GM18505 (cell line): ENCODE measurements at regions not wholly inside any gene's neighbourhood (a gene's known extent, or its start where the extent isn't known, plus 50 kb on each side); places are given as distances from the start of the nearest gene placed in this dataset.
"Not testable (repeated sequence)": the region's sequence is repeated elsewhere in the genome, so short reads cannot be mapped to it uniquely, and the experiment has no call there.

ENCODE experiments used
- ATAC-seq: cut with Tn5 transposase; IDR thresholded peaks from one replicate; pipeline ENCODE4 v1.9.1; 2021; ENCODE audit not compliant: unreplicated experiment
- POLR2A ChIP-seq: IDR thresholded peaks from 4 replicates; pipeline ENCODE4 v1.6.1; 2011; ENCODE audit warnings: borderline replicate concordance; ENCODE audit not compliant: insufficient read depth, insufficient read length; ENCODE audit errors: extremely low read depth

DNA sequence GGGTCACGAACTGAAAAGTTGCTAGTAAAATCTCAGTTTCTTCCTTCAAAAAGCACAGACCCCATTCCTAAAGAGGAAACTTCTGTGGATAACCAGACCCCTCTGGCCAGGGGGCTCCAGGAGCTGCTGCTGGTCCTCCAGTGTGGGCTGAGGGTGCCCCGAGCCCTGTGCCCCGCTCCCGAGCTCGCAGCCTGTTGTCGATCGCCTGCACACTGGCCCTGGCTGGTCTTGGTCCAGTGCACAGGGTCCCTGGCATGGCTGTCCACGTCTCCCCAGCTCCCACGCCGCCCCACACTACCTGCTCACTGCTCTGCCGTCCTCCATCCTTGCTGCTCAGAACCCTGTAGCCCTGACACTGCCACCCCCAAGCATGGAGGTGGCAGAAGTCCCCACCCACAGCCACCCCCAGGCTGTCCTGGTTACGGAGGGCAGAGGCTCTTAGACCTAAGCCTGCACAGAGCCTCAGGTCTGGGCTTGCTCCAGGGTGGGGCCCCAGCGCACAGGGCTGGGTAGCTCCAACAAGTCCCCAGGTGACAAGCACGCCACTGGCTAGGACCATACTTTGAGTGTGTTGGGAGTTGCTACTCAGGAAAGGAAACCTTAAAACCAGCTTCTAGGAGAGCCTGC, 87.0 kb downstream of the PLXNA1 start:
- ATAC-seq, result no peak

GRCh38 chr3:127070776-127071175, 87.9 kb downstream of the PLXNA1 start:
- TF ChIP-seq POLR2A, result no peak
- no peak for ATAC-seq

More for the DNA sequence above, 87.0 kb downstream of the PLXNA1 start:
- no peak for TF ChIP-seq POLR2A

DNA sequence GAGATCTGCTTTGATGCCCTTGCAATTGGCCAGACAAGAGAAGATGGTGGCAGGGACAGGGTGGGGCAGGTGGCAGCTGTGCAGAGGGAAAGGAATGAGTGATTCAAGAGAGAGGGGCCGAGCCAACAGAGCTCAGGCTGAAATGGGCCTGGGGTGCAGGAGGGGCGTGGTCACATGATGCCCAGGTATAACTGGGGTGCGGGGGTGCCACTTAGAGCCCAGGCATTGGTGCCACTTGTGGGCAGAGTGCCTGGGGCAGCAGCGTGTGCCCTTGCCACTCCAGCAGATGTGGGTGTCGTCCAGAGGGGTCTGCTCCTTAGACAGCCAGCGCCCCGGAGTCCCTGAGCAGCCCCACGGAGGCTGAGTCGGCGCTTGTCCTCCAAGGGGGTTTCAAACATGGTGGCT, 88.7 kb downstream of the PLXNA1 start:
- no peak for ATAC-seq
- no peak for TF ChIP-seq POLR2A

- TF ChIP-seq POLR2A, result no peak
- ATAC-seq, result no peak
Observed at GRCh38 chr3:127072221-127072771, 89.4 kb downstream of the PLXNA1 start.

GRCh38 chr3:127072971-127073783, 90.3 kb downstream of the PLXNA1 start:
- no peak for TF ChIP-seq POLR2A
- ATAC-seq, result no peak

- ATAC-seq, result no peak
Observed at GRCh38 chr3:127073941-127074820, 91.3 kb downstream of the PLXNA1 start.

GRCh38 chr3:127074900-127075360, 92.0 kb downstream of the PLXNA1 start:
- no peak for TF ChIP-seq POLR2A
- ATAC-seq, result peak; percentile 93

More at GRCh38 chr3:127073941-127074820, 91.3 kb downstream of the PLXNA1 start:
- no peak for TF ChIP-seq POLR2A

GRCh38 chr3:127076166-127076992, 93.5 kb downstream of the PLXNA1 start:
- ATAC-seq, result not testable (repeated sequence)

DNA sequence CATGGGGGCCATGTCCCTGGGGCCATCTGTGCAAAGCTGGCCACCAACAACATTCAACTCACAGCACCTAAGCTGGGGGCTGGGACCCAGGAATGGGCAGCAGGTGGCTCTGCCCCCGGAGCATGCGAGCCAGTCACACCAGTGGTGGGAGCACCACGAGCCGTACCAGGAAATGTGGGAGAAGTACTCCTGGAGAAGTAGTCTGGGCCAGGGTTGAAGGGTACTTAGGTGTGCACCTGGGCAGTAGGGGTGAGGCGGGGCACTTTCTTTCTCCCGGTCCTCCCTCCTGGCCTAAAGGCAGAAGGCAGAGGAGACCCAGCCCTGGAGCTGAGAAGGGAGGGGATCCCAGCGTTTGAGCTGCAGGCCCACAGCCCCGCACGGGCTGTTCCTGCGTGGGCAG, 94.2 kb downstream of the PLXNA1 start:
- no peak for ATAC-seq
- TF ChIP-seq POLR2A, result no peak

DNA sequence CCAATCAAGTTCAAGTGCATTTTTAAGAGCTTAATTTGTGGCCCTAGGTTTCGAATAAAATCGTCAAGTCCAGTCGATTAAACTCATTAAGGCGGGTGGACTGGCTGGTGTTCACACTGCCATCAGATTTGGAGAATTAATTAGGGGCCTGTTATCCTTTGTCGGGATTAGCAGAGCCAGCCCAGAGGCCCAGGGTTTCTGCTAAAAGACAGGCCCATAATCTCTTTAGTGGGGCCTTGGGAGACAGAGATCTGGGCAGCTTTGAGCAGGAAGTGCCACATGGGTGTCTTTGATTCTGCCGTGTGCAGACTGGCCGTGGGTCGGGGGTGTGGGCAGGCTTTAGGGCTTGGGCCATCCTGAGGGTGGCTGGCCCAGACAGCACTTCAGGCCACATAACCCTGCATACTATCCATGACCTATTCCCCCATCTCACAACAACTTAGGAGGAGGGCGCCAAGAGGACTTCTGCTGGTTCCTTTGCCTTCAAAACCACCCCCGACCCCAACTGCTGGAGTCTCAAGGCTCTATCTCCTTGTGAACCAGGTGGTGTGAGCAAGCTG, 94.7 kb downstream of the PLXNA1 start:
- no peak for TF ChIP-seq POLR2A
- ATAC-seq, result no peak

DNA sequence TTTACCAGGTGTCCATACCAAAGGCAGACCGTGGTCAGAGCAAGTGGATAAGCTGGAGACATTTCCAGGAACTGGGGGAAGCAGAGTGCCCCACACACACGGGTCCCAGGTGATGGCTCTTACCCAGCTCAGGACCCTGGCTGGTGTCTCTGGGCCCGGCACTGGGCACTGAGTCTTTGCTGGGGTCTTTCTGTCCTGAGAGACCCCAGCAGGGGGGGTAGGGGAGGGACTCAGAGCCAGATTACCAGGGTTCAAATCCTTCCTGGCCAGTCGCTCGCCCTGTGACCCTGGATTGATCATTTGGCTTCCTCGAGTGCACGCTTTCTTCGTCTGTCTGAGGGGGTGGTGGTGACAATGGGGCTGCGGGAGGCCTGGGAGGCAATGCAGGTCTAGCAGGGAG, 95.7 kb downstream of the PLXNA1 start:
- ATAC-seq, result no peak
- TF ChIP-seq POLR2A, result no peak

- no peak for TF ChIP-seq POLR2A
- no peak for ATAC-seq
Observed at GRCh38 chr3:127079211-127079610, 96.3 kb downstream of the PLXNA1 start.
